ENCODE measurements at regions not wholly inside any gene's neighbourhood (a gene's known extent, or its start where the extent isn't known, plus 50 kb on each side); places are given as distances from the start of the nearest gene placed in this dataset.

DNA sequence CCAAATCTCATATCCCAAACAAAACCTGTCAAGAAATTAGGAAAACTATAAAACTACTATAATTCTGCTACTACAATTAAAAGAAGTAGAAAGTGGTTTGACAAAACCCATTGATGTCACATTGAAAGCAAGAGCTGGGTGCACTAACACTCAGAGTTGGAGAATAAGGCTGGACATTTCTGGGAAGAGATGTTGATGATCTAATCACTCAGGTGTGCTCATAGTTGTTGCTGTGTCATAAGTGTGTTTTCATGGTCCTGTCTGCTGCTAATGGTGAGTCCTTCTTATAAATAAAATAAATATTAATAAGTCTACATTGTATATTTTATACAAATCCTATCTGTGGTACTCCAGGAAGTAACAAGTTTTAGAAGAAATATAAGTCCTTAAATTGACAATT, 168.2 kb upstream of the LRP1B start:
- TF ChIP-seq, protein P1, sequence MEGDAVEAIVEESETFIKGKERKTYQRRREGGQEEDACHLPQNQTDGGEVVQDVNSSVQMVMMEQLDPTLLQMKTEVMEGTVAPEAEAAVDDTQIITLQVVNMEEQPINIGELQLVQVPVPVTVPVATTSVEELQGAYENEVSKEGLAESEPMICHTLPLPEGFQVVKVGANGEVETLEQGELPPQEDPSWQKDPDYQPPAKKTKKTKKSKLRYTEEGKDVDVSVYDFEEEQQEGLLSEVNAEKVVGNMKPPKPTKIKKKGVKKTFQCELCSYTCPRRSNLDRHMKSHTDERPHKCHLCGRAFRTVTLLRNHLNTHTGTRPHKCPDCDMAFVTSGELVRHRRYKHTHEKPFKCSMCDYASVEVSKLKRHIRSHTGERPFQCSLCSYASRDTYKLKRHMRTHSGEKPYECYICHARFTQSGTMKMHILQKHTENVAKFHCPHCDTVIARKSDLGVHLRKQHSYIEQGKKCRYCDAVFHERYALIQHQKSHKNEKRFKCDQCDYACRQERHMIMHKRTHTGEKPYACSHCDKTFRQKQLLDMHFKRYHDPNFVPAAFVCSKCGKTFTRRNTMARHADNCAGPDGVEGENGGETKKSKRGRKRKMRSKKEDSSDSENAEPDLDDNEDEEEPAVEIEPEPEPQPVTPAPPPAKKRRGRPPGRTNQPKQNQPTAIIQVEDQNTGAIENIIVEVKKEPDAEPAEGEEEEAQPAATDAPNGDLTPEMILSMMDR (IDR thresholded peaks at IDR 0.05) = no peak
- TF ChIP-seq POLR2AphosphoS5 (IDR thresholded peaks at IDR 0.05; ENCODE audit: low read depth, low read length) = no peak
